Neural cell (in vitro differentiated cells): ENCODE measurements at regions not wholly inside any gene's neighbourhood (a gene's known extent, or its start where the extent isn't known, plus 50 kb on each side); places are given as distances from the start of the nearest gene placed in this dataset.

Source experiments
- EP300 ChIP-seq: fragments of 450-650 bp; conservative IDR thresholded peaks from 2 replicates; pipeline ENCODE4 v1.6.1; 2014; ENCODE audit warnings: antibody characterized with exemption, mild to moderate bottlenecking, moderate library complexity; ENCODE audit not compliant: poor library complexity, severe bottlenecking
- EZH2 ChIP-seq: fragments of 200-600, 300-800 bp; shearing (Covaris generic), sonication (generic); IDR thresholded peaks from 2 replicates; pipeline ENCODE4 v1.6.1; 2014; ENCODE audit warnings: antibody characterized with exemption, low read length, borderline replicate concordance, mild to moderate bottlenecking; ENCODE audit not compliant: insufficient read depth, poor library complexity, severe bottlenecking
- MXI1 ChIP-seq: fragments of 450-650 bp; conservative IDR thresholded peaks from 2 replicates; pipeline ENCODE4 v1.6.1; 2014; ENCODE audit warnings: antibody characterized with exemption, mild to moderate bottlenecking; ENCODE audit not compliant: poor library complexity, severe bottlenecking
- POLR2AphosphoS5 ChIP-seq: IDR thresholded peaks from 2 replicates; pipeline ENCODE4 v1.6.1; 2012
- RAD21 ChIP-seq: fragments of 450-650 bp; conservative IDR thresholded peaks from 2 replicates; pipeline ENCODE4 v1.6.1; 2014; ENCODE audit warnings: antibody characterized with exemption, mild to moderate bottlenecking, moderate library complexity
- TF ChIP-seq, protein P1 (sequence below): fragments of 450-650 bp; IDR thresholded peaks from 2 replicates; pipeline ENCODE4 v1.5.1; 2014; ENCODE audit warnings: antibody characterized with exemption, mild to moderate bottlenecking, moderate library complexity; ENCODE audit not compliant: poor library complexity, severe bottlenecking
- TF ChIP-seq, protein P2 (sequence below): IDR thresholded peaks from 2 replicates; pipeline ENCODE4 v1.6.1; 2012; ENCODE audit warnings: borderline replicate concordance

DNA sequence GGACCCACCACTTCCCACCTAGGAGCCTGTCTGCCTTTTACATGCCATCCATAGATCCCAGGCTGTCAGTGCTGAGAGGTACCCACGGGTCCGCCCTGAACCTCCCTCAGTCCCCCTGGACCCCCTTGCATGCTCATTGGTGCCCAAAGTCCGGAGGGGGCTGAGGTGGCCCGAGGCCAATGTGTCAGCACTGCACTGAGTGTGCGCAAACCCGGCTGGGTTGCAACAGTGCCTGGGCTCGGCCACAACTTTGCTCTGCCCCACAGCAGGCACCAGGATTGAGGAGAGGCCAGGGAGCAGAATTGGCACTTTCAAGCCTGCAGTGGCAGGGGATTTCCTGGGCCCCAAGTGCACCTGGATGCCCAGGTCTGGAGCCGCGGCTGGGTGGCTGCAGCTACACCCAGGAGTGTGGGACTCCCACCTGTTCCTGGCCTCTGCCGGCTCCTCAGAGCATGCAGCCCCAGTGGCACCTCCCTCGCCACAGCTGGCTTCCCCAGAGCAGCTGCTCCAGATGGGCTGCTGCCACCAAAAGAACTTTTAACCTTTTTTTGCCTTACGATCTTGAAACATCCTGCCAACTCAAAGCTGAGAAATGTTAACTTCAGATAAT is 837.0 kb downstream of the SLITRK6 start:
- TF ChIP-seq, protein P1, sequence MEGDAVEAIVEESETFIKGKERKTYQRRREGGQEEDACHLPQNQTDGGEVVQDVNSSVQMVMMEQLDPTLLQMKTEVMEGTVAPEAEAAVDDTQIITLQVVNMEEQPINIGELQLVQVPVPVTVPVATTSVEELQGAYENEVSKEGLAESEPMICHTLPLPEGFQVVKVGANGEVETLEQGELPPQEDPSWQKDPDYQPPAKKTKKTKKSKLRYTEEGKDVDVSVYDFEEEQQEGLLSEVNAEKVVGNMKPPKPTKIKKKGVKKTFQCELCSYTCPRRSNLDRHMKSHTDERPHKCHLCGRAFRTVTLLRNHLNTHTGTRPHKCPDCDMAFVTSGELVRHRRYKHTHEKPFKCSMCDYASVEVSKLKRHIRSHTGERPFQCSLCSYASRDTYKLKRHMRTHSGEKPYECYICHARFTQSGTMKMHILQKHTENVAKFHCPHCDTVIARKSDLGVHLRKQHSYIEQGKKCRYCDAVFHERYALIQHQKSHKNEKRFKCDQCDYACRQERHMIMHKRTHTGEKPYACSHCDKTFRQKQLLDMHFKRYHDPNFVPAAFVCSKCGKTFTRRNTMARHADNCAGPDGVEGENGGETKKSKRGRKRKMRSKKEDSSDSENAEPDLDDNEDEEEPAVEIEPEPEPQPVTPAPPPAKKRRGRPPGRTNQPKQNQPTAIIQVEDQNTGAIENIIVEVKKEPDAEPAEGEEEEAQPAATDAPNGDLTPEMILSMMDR: no peak
- TF ChIP-seq RAD21 (no peak), POLR2AphosphoS5 (no peak), EZH2 (no peak), EP300 (no peak), MXI1 (no peak)
- TF ChIP-seq, protein P2, sequence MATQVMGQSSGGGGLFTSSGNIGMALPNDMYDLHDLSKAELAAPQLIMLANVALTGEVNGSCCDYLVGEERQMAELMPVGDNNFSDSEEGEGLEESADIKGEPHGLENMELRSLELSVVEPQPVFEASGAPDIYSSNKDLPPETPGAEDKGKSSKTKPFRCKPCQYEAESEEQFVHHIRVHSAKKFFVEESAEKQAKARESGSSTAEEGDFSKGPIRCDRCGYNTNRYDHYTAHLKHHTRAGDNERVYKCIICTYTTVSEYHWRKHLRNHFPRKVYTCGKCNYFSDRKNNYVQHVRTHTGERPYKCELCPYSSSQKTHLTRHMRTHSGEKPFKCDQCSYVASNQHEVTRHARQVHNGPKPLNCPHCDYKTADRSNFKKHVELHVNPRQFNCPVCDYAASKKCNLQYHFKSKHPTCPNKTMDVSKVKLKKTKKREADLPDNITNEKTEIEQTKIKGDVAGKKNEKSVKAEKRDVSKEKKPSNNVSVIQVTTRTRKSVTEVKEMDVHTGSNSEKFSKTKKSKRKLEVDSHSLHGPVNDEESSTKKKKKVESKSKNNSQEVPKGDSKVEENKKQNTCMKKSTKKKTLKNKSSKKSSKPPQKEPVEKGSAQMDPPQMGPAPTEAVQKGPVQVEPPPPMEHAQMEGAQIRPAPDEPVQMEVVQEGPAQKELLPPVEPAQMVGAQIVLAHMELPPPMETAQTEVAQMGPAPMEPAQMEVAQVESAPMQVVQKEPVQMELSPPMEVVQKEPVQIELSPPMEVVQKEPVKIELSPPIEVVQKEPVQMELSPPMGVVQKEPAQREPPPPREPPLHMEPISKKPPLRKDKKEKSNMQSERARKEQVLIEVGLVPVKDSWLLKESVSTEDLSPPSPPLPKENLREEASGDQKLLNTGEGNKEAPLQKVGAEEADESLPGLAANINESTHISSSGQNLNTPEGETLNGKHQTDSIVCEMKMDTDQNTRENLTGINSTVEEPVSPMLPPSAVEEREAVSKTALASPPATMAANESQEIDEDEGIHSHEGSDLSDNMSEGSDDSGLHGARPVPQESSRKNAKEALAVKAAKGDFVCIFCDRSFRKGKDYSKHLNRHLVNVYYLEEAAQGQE: no peak
